Cardiac septum (tissue), 1 donor: ENCODE measurements at regions not wholly inside any gene's neighbourhood (a gene's known extent, or its start where the extent isn't known, plus 50 kb on each side); places are given as distances from the start of the nearest gene placed in this dataset.

ENCODE experiments used
- DNase-seq: peaks from one replicate; pipeline ENCODE4 v3.0.0-alpha.2; 2020; ENCODE audit warnings: low spot score
- intact Hi-C: fragments of 100-400 bp; cut with DNase I; formaldehyde crosslinking; loops from one replicate; pipeline ENCODE4 v1.14.0; 2022
- donor health status: DM: no; HTN: no; CAD: no.

- DNase-seq: no peak
- intact Hi-C loops: no loop called here
Observed at GRCh38 chr18:56545464-56545863, 92.9 kb downstream of the TXNL1 start.

GRCh38 chr18:56542476-56542875 is 95.9 kb downstream of the TXNL1 start:
- intact Hi-C loops: no loop called here

GRCh38 chr18:56541793-56542192 is 96.6 kb downstream of the TXNL1 start:
- DNase-seq: no peak
- intact Hi-C loops: no loop called here

More at GRCh38 chr18:56542476-56542875, 95.9 kb downstream of the TXNL1 start:
- DNase-seq: no peak

- DNase-seq: no peak
- intact Hi-C loops: no loop called here
Observed at GRCh38 chr18:56541340-56541739, 97.1 kb downstream of the TXNL1 start.

GRCh38 chr18:56538746-56539145 is 99.6 kb downstream of the TXNL1 start:
- intact Hi-C loops: no loop called here
- DNase-seq: no peak

- intact Hi-C loops: no loop called here
- DNase-seq: no peak
Observed at GRCh38 chr18:56532176-56532840, 106.1 kb downstream of the TXNL1 start.

- intact Hi-C loops: no loop called here
- no peak for DNase-seq
Observed at GRCh38 chr18:56522816-56523215, 115.6 kb downstream of the TXNL1 start.

- no peak for DNase-seq
- intact Hi-C loops: no loop called here
Observed at GRCh38 chr18:56521263-56521662, 117.1 kb downstream of the TXNL1 start.

- DNase-seq: no peak
- intact Hi-C loops: no loop called here
Observed at GRCh38 chr18:56517761-56518160, 120.6 kb downstream of the TXNL1 start.

GRCh38 chr18:56517196-56517595 is 121.2 kb downstream of the TXNL1 start:
- intact Hi-C loops: no loop called here
- no peak for DNase-seq

- DNase-seq: no peak
- intact Hi-C loops: no loop called here
Observed at GRCh38 chr18:56516789-56517188, 121.6 kb downstream of the TXNL1 start.

- intact Hi-C loops: no loop called here
- no peak for DNase-seq
Observed at GRCh38 chr18:56515522-56515921, 122.9 kb downstream of the TXNL1 start.

- intact Hi-C loops: no loop called here
- DNase-seq: no peak
Observed at GRCh38 chr18:56511996-56512395, 126.4 kb downstream of the TXNL1 start.

- intact Hi-C loops: no loop called here
- DNase-seq: no peak
Observed at GRCh38 chr18:56510108-56510507, 128.3 kb downstream of the TXNL1 start.

- no peak for DNase-seq
- intact Hi-C loops: no loop called here
Observed at GRCh38 chr18:56509656-56510055, 128.7 kb downstream of the TXNL1 start.

GRCh38 chr18:56508370-56509036 is 129.9 kb downstream of the TXNL1 start:
- DNase-seq: no peak
- intact Hi-C loops: no loop called here

GRCh38 chr18:56505971-56506370 is 132.4 kb downstream of the TXNL1 start:
- intact Hi-C loops: no loop called here
- no peak for DNase-seq

- intact Hi-C loops: no loop called here
- no peak for DNase-seq
Observed at GRCh38 chr18:56505293-56505692, 133.1 kb downstream of the TXNL1 start.

GRCh38 chr18:56501896-56502295 is 136.5 kb downstream of the TXNL1 start:
- DNase-seq: no peak
- intact Hi-C loops: no loop called here

GRCh38 chr18:56495884-56496283 is 142.5 kb downstream of the TXNL1 start:
- intact Hi-C loops: no loop called here
- DNase-seq: no peak

- no peak for DNase-seq
- intact Hi-C loops: no loop called here
Observed at GRCh38 chr18:56493531-56493930, 144.9 kb downstream of the TXNL1 start.

- intact Hi-C loops: no loop called here
- no peak for DNase-seq
Observed at GRCh38 chr18:56492136-56492535, 146.3 kb downstream of the TXNL1 start.
